ENCODE measurements at regions not wholly inside any gene's neighbourhood (a gene's known extent, or its start where the extent isn't known, plus 50 kb on each side); places are given as distances from the start of the nearest gene placed in this dataset.

GRCh38 chr6:62614442-62614841 lies 328.4 kb upstream of the KHDRBS2 start:
- H3K36me3 ChIP-seq (ENCODE audit: insufficient read depth, low read length): no peaks in the 10 kb centered on the region
- no peak overlapping the region for H2AFZ ChIP-seq (ENCODE audit: low read length)
- H3K27ac ChIP-seq (ENCODE audit: low read depth, low read length, poor library complexity, severe bottlenecking): no peak overlapping the region
- no peaks in the 10 kb centered on the region for H3K4me1 ChIP-seq (ENCODE audit: insufficient read depth, low read length, severe bottlenecking)
- no peaks in the 10 kb centered on the region for H3F3A ChIP-seq (ENCODE audit: insufficient read depth, low read length)
- H3K79me2 ChIP-seq (ENCODE audit: insufficient read depth, low read length): no peaks in the 10 kb centered on the region
- no peaks in the 10 kb centered on the region for H3K27me3 ChIP-seq (ENCODE audit: insufficient read depth, low read length)
- no peaks in the 10 kb centered on the region for H3K9me2 ChIP-seq (ENCODE audit: low read depth, low read length)
- H3K9ac ChIP-seq (ENCODE audit: low read length): no peak overlapping the region
- H3K4me3 ChIP-seq (ENCODE audit: low read depth, low read length, poor library complexity, severe bottlenecking): no peak overlapping the region
- H3K9me3 ChIP-seq (ENCODE audit: low read length): no peaks in the 10 kb centered on the region
- H4K20me1 ChIP-seq (ENCODE audit: insufficient read depth, low read length): no peaks in the 10 kb centered on the region
- TF ChIP-seq EZH2 (IDR thresholded peaks at IDR 0.05; ENCODE audit: borderline replicate concordance, low read length) (no peak), CTCF (IDR thresholded peaks at IDR 0.05; ENCODE audit: low read length) (no peak; the same call in 1 of the 2 replicates)
- H3K4me2 ChIP-seq (ENCODE audit: low read length): no peak overlapping the region

- Histone ChIP-seq H2AFZ (ENCODE audit: low read length) (no peak overlapping the region), H3F3A (ENCODE audit: insufficient read depth, low read length) (no peaks in the 10 kb centered on the region), H3K27ac (ENCODE audit: low read depth, low read length, poor library complexity, severe bottlenecking) (no peak overlapping the region), H3K79me2 (ENCODE audit: insufficient read depth, low read length) (no peaks in the 10 kb centered on the region), H3K4me3 (ENCODE audit: low read depth, low read length, poor library complexity, severe bottlenecking) (no peak overlapping the region), H3K4me1 (ENCODE audit: insufficient read depth, low read length, severe bottlenecking) (no peaks in the 10 kb centered on the region), H3K4me2 (ENCODE audit: low read length) (no peak overlapping the region), H3K9me2 (ENCODE audit: low read depth, low read length) (no peaks in the 10 kb centered on the region), H3K9ac (ENCODE audit: low read length) (no peak overlapping the region), H3K36me3 (ENCODE audit: insufficient read depth, low read length) (no peaks in the 10 kb centered on the region), H3K9me3 (ENCODE audit: low read length) (no peaks in the 10 kb centered on the region), H3K27me3 (ENCODE audit: insufficient read depth, low read length) (no peaks in the 10 kb centered on the region), H4K20me1 (ENCODE audit: insufficient read depth, low read length) (no peaks in the 10 kb centered on the region)
- TF ChIP-seq CTCF (IDR thresholded peaks at IDR 0.05; ENCODE audit: low read length) (no peak), EZH2 (IDR thresholded peaks at IDR 0.05; ENCODE audit: borderline replicate concordance, low read length) (no peak)
These were observed 327.9 kb upstream of the KHDRBS2 start for GRCh38 chr6:62613928-62614327.

- H2AFZ ChIP-seq (ENCODE audit: low read length): no peak overlapping the region
These were observed 326.4 kb upstream of the KHDRBS2 start for GRCh38 chr6:62612471-62612870.

More at GRCh38 chr6:62612471-62612870, 326.4 kb upstream of the KHDRBS2 start:
- H3K4me1 ChIP-seq (ENCODE audit: insufficient read depth, low read length, severe bottlenecking): no peaks in the 10 kb centered on the region
- H3K27me3 ChIP-seq (ENCODE audit: insufficient read depth, low read length): no peaks in the 10 kb centered on the region
- H3K36me3 ChIP-seq (ENCODE audit: insufficient read depth, low read length): no peaks in the 10 kb centered on the region
- TF ChIP-seq EZH2 (IDR thresholded peaks at IDR 0.05; ENCODE audit: borderline replicate concordance, low read length) (no peak), CTCF (IDR thresholded peaks at IDR 0.05; ENCODE audit: low read length) (no peak)
- no peaks in the 10 kb centered on the region for H3K9me3 ChIP-seq (ENCODE audit: low read length)
- no peaks in the 10 kb centered on the region for H3K79me2 ChIP-seq (ENCODE audit: insufficient read depth, low read length)
- no peaks in the 10 kb centered on the region for H3K9me2 ChIP-seq (ENCODE audit: low read depth, low read length)
- H3K4me2 ChIP-seq (ENCODE audit: low read length): no peak overlapping the region
- H3F3A ChIP-seq (ENCODE audit: insufficient read depth, low read length): no peaks in the 10 kb centered on the region
- no peak overlapping the region for H3K27ac ChIP-seq (ENCODE audit: low read depth, low read length, poor library complexity, severe bottlenecking)
- no peak overlapping the region for H3K4me3 ChIP-seq (ENCODE audit: low read depth, low read length, poor library complexity, severe bottlenecking)
- no peak overlapping the region for H3K9ac ChIP-seq (ENCODE audit: low read length)
- no peaks in the 10 kb centered on the region for H4K20me1 ChIP-seq (ENCODE audit: insufficient read depth, low read length)

All from OCI-LY1 (cell line).